Renal cortex interstitium (tissue), 11 donors: ENCODE measurements at regions not wholly inside any gene's neighbourhood (a gene's known extent, or its start where the extent isn't known, plus 50 kb on each side); places are given as distances from the start of the nearest gene placed in this dataset.
"Not testable (repeated sequence)": the region's sequence is repeated elsewhere in the genome, so short reads cannot be mapped to it uniquely, and the experiment has no call there.

Source experiments
- DNase-seq, 11 donors: peaks; one replicate each; pipeline ENCODE4 v3.0.0-alpha.2; 2013; ENCODE audit warnings: low read depth in 9 of 11, low spot score in 4 of 11; ENCODE audit errors: extremely low read depth in 1 of 11

GRCh38 chr13:103695320-103695719, 629.1 kb upstream of the SLC10A2 start:
- DNase-seq: no peak

- DNase-seq: no peak
Observed at GRCh38 chr13:103694471-103694870, 628.3 kb upstream of the SLC10A2 start.

GRCh38 chr13:103694033-103694432, 627.8 kb upstream of the SLC10A2 start:
- no peak for DNase-seq

GRCh38 chr13:103692442-103692841, 626.2 kb upstream of the SLC10A2 start:
- DNase-seq: no peak

GRCh38 chr13:103676329-103676728, 610.1 kb upstream of the SLC10A2 start:
- DNase-seq: no peak

GRCh38 chr13:103671547-103671946, 605.3 kb upstream of the SLC10A2 start:
- DNase-seq: no peak

GRCh38 chr13:103663996-103664395, 597.8 kb upstream of the SLC10A2 start:
- no peak for DNase-seq

GRCh38 chr13:103656311-103656710, 590.1 kb upstream of the SLC10A2 start:
- DNase-seq: no peak

- no peak for DNase-seq
Observed at GRCh38 chr13:103640606-103641005, 574.4 kb upstream of the SLC10A2 start.

GRCh38 chr13:103639326-103639725, 573.1 kb upstream of the SLC10A2 start:
- DNase-seq: no peak

- no peak for DNase-seq
Observed at GRCh38 chr13:103638706-103639105, 572.5 kb upstream of the SLC10A2 start.

- no peak for DNase-seq
Observed at GRCh38 chr13:103634066-103634465, 567.8 kb upstream of the SLC10A2 start.

- no peak for DNase-seq
Observed at GRCh38 chr13:103625194-103625593, 559.0 kb upstream of the SLC10A2 start.

- no peak for DNase-seq
Observed at GRCh38 chr13:103618151-103618550, 551.9 kb upstream of the SLC10A2 start.

GRCh38 chr13:103615771-103616170, 549.6 kb upstream of the SLC10A2 start:
- DNase-seq: no peak

GRCh38 chr13:103614761-103615160, 548.5 kb upstream of the SLC10A2 start:
- no peak for DNase-seq

- no peak for DNase-seq
Observed at GRCh38 chr13:103607995-103608394, 541.8 kb upstream of the SLC10A2 start.

- DNase-seq: no peak
Observed at GRCh38 chr13:103605546-103606326, 539.5 kb upstream of the SLC10A2 start.

GRCh38 chr13:103599870-103600269, 533.7 kb upstream of the SLC10A2 start:
- DNase-seq: not testable (repeated sequence)

GRCh38 chr13:103598671-103599070, 532.5 kb upstream of the SLC10A2 start:
- DNase-seq: no peak

GRCh38 chr13:103573446-103573845, 507.2 kb upstream of the SLC10A2 start:
- no peak for DNase-seq
